ENCODE measurements at regions not wholly inside any gene's neighbourhood (a gene's known extent, or its start where the extent isn't known, plus 50 kb on each side); places are given as distances from the start of the nearest gene placed in this dataset.

DNA sequence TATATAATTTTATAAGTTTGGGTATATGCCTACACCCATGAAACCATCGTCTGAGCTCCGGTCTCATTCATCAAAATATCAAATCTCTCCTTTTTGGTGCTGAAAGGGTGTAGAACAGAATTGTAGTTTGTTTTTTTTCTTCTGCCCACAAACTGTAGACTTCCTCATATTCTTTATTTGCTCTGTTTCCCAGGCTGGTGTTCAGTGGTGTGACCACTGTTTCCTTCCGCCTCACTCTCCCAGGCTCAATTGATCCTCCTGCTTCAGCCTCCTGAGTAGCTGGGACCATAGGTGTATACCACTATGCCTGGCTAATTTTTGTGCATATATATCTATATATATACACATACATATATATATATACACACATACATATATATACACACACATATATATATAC lies 139.6 kb upstream of the HCRTR2 start:
- no peak for DNase-seq
- Histone ChIP-seq H3K27ac (no peak overlapping the region), H3K9me3 (peaks cover 0 to 14% (median 7%) of the 10 kb centered on the region in 3 donors), H3K4me1 (no peaks in the 10 kb centered on the region), H3K27me3 (no peaks in the 10 kb centered on the region), H3K4me3 (no peak overlapping the region), H3K36me3 (no peaks in the 10 kb centered on the region)
- TF ChIP-seq, protein P1, sequence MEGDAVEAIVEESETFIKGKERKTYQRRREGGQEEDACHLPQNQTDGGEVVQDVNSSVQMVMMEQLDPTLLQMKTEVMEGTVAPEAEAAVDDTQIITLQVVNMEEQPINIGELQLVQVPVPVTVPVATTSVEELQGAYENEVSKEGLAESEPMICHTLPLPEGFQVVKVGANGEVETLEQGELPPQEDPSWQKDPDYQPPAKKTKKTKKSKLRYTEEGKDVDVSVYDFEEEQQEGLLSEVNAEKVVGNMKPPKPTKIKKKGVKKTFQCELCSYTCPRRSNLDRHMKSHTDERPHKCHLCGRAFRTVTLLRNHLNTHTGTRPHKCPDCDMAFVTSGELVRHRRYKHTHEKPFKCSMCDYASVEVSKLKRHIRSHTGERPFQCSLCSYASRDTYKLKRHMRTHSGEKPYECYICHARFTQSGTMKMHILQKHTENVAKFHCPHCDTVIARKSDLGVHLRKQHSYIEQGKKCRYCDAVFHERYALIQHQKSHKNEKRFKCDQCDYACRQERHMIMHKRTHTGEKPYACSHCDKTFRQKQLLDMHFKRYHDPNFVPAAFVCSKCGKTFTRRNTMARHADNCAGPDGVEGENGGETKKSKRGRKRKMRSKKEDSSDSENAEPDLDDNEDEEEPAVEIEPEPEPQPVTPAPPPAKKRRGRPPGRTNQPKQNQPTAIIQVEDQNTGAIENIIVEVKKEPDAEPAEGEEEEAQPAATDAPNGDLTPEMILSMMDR (IDR thresholded peaks at IDR 0.05), result no peak
- intact Hi-C loops (cut with DNase I; ENCODE audit: low total_unique reads), result no loop called here

DNA sequence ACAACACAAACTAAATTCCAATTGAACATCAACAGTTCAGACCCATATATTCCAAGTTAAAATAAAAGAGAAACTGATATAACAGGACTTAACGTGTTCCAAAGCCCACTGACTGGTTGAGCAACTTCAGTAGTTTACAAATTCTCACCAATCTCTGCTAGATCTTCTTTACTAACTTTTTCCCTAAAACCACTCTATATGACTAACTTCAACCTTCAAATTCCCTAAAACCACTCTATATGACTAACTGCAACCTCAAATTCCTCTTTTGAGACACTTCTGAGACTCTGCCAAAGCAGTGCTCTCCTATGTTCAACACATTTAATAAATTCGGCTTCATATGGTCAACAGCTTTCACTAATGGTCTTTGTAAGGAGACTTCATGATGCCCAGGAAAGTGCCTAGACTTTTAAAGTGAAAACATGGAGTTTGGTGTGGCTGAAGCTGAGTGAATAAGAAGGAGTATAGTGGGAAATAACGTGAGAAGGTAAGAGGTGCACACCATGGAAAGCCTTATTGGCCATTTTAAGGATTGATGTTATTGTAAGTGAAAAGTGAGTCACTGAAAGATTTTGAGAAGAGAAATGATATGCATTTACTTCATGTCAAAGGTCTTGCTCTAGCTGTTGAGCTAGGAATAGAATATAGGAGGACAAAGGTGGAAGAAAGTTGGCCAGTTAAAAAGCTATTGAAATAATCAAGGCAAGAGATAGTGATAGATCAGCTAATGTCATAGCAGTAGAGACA lies 134.0 kb upstream of the HCRTR2 start:
- no peak overlapping the region for H3K4me3 ChIP-seq
- no peak for DNase-seq
- H3K9me3 ChIP-seq, result no peaks in the 10 kb centered on the region
- TF ChIP-seq, protein P1 (IDR thresholded peaks at IDR 0.05), result no peak
- H3K36me3 ChIP-seq, result no peaks in the 10 kb centered on the region
- H3K27ac ChIP-seq, result no peak overlapping the region
- no peaks in the 10 kb centered on the region for H3K4me1 ChIP-seq
- intact Hi-C loops (cut with DNase I; ENCODE audit: low total_unique reads), result no loop called here
- H3K27me3 ChIP-seq, result no peaks in the 10 kb centered on the region

DNA sequence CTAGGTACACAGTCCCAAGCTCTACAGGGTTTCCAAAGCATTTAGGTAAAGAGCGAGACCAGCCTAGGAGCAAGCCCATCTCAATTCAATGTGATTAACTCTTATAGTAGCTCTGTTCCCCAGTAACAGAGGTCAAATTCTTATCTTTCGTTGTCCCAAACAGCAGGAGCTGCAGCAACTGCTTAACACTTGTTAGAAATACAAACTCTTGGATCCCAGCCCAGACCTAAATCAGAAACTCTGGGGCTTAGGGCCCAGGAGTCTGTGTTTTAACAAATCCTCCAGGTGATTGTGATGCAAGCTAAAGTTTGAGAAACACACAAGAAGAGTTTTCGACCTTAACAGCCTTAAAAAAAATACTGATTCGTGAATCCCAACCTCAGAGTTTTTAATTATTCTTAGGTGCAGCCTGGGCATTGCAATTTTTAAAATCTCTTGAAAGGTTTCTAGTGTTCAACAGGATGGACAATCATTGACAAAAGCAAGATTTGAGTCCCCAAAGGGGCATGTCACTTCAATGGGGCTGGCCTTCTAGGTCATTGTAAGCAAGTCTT lies 127.4 kb upstream of the HCRTR2 start:
- Histone ChIP-seq H3K4me1 (no peaks in the 10 kb centered on the region), H3K36me3 (no peaks in the 10 kb centered on the region), H3K27me3 (no peaks in the 10 kb centered on the region), H3K4me3 (no peak overlapping the region), H3K9me3 (no peaks in the 10 kb centered on the region), H3K27ac (no peak overlapping the region)
- no peak for DNase-seq
- TF ChIP-seq, protein P1 (IDR thresholded peaks at IDR 0.05), result no peak
- intact Hi-C loops (cut with DNase I; ENCODE audit: low total_unique reads), result no loop called here

DNA sequence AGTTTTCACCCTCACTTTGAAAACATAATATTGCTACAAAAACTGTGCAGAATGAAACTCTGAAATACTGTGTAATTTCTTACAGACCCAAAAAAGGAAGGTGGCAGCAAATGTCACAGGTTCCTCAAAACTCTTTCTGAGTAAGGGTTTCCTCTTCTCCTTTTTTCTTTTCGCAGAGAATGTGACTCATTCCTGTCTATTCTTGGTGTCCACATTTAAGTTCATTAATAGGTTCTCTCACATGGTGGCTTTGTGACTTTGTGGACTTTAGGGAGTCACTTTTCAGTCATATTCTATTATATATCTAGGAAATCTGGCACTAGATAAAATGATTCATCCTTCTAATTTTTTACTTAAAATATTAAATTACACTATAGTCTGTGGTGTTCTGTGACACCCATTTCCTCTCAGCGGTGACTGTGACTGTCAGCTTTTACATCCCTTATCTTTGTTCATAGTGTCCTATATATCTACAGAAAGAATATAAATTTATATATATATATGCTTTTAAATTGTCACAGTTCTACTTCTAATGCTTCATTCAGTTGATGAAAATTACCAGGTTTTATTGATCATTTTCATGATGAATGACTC lies 126.8 kb upstream of the HCRTR2 start:
- H3K4me1 ChIP-seq, result no peaks in the 10 kb centered on the region
- DNase-seq, result no peak
- H3K4me3 ChIP-seq, result no peak overlapping the region
- TF ChIP-seq, protein P1 (IDR thresholded peaks at IDR 0.05), result no peak
- no peaks in the 10 kb centered on the region for H3K36me3 ChIP-seq
- H3K27ac ChIP-seq, result no peak overlapping the region
- H3K27me3 ChIP-seq, result no peaks in the 10 kb centered on the region
- intact Hi-C loops (cut with DNase I; ENCODE audit: low total_unique reads), result no loop called here
- no peaks in the 10 kb centered on the region for H3K9me3 ChIP-seq

DNA sequence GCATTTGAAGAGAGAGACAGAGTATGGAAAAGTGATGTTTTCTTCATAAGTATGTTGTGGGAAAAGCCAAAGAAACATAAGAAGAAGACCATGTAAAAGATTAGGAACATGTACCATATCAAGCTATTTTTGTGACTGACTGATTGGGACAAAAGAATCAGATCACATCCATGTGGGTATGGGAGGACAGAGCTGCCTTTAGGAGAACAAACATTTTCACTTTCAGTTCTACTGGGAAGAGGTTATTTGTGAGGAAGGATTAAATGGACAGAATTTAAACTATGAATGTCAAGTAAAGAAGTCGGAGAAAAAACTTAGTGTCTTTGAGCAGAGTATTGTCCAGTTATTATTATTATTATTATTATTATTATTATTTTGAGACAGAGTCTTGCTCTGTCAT lies 124.4 kb upstream of the HCRTR2 start:
- Histone ChIP-seq H3K36me3 (no peaks in the 10 kb centered on the region), H3K4me3 (no peak overlapping the region), H3K4me1 (no peaks in the 10 kb centered on the region), H3K9me3 (no peaks in the 10 kb centered on the region), H3K27me3 (no peaks in the 10 kb centered on the region), H3K27ac (no peak overlapping the region)
- TF ChIP-seq, protein P1 (IDR thresholded peaks at IDR 0.05), result no peak
- intact Hi-C loops (cut with DNase I; ENCODE audit: low total_unique reads), result no loop called here
- no peak for DNase-seq
